NCI-H82 treated with DMSO at 0.1 percent for 48 hours (cell line): ENCODE measurements at regions not wholly inside any gene's neighbourhood (a gene's known extent, or its start where the extent isn't known, plus 50 kb on each side); places are given as distances from the start of the nearest gene placed in this dataset.

Source experiments
- DNase-seq: peaks from one replicate; lab custom pipeline; 2025; ENCODE audit not compliant: unreplicated experiment; lab: John Stamatoyannopoulos, UW

DNA sequence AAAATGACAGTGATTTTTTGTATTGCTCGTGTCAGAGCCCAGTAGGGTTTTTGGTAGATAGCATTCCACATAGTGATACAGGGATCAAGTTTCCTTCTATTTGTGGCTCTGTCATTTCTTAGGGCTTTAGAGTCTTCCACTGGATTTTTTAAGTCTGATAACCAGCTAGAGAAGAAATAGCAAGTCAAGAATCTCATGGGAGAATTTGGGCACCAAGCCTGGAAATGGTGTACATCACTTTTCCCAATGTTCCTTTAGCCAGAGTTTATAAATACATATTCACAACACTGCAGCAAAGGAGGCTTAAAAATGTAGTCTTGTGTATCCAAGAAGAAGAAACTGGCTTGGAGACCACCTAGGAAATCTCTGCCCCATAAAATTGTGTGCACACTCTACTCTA lies 647.1 kb upstream of the KLF4 start:
- no peak for DNase-seq

DNA sequence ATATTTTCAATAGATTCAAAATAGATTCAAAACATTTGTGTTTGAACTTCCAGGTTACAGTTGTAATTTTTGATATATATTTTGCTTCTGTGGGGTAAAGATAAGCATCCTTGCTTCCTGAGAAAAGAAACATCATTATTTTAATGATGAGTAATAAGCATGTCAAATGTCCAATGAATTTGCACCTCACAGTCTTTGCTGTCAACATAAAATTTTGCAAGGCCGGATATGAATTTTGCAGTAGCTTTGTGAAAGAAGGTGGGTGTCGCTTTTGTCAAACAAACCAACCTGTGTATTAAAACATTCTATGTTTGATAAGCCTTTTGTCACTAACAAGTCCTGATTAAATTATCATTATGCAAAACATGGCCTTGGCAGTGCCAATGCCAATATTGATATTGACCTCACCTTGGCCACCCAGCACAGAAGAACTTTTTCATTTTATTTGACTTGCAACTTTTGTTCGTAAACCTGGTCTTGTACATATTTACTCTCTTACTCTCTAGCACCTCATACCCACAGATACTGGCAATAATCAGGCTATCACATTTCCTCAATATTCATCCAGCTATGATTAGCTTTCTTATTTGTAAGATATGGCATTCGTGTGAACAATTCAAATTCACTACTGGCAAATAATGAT lies 645.0 kb upstream of the KLF4 start:
- no peak for DNase-seq

DNA sequence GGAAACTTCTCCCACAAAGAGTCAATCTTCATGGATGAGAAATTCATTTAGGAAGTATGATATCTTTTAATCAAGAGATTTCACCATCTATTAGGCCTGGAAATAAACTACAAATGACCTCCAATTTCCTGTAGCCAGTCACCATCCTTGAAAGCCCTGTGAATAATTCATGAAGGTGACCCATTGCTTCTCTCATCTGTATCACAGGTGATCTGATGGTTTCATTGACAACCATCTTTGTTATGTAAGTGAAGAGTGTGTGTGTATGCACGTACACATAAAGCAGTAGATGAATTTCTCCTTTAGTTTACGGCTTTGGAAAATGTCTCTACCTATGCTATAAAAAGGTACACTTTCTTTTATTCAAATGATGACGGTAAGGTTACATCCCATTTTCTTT lies 644.1 kb upstream of the KLF4 start:
- no peak for DNase-seq

DNA sequence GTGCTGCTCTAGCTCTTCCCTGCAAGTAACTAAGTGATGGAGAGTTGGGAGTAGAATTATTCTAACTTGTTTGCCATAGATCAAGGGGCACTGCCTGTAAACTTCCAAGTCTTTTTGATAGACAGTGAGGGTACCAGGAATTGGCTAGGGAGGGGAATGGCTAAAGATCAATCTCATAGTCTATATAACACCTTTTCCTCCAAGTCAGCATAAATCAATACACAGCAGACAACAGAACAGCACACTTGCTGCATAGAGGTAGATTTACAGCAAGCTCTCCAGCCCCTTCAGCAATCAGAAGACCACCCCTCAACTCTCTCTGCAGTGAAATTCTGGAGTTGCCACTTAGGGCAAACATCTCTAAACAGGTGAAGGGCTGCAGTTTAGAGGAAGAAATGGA lies 643.5 kb upstream of the KLF4 start:
- DNase-seq: no peak

DNA sequence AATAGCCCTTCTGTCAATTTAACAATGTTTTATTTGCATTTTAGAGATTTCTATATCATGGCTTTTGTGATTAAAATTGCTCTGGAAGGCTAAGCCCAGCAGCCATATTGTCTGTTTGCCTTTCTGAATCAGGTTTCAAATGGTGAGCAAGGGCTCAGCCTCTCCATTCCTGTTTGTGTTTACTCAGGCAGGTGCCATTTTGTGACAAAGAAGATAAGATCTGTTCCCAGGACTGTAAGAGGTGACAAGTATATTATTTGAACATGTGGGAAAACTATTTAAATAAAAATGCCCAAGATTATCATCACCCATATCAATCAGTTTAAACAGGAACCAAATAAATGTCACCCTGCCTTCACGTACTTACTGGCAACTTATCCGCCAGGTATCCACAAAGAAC lies 641.3 kb upstream of the KLF4 start:
- no peak for DNase-seq

DNA sequence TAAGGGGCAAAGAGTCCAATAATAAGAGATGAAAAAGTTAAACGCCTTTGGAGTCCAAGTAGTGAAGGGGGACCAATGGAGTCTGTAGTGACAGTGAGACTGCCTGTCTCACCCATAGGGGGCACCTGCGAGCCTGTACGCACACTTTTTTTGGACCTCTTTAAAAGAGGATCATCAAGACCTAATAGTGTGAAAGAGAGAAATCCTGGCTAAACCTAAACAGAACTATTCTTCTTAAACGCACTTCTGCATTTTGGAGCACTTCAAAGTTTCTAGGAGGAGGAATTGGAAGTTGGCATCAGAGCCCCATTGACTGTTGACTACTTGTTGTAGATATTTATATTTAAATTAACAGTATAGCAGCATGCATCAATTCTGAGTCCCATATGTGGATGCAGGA lies 636.1 kb upstream of the KLF4 start:
- DNase-seq: no peak

DNA sequence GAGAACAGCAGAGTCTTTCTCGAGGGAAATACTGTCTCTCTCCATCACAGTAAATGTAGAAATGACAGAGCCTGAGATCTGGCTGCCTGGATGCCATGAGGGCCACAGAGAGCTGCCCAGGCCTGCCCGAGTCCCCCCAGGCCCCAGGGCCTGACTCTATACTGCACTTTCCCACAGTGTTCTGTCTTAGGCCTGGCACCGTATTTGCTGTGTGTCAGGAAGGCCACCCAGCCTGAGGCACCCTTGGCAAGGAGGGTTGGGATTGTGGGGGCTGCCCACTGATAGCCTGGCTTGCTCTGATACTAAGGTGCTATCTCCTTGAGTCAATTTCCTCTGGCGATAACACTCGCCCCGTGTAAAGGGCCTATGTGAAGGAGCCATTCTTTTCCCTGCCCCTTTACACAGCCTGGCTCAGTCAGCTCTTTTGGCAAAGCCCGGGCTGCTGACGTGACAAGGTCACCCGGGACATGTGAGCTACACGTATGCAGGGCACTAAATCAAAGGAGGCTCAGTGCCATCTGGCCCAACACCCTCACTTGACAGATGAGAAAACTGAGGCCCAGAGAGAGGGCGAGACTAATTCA lies 630.1 kb upstream of the KLF4 start:
- DNase-seq: no peak

DNA sequence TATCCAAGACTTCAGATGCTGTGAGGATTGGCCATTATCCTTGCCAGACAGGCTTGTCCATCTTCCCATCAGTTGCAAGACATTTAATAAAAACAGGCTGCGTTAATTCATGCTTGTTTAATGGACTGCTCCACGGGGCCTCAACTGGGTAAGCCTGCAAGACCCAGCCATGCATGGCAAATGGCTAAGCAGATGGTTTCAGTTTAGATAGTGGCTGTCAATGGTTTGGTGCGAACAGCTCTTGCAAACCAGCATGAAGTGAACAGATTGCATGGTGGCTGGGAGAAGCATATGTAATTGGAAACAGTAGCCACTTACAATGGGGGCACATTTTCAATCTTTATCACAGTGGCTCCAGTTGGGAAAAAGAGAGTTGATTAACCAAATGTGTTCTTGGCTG lies 628.2 kb upstream of the KLF4 start:
- DNase-seq: no peak

DNA sequence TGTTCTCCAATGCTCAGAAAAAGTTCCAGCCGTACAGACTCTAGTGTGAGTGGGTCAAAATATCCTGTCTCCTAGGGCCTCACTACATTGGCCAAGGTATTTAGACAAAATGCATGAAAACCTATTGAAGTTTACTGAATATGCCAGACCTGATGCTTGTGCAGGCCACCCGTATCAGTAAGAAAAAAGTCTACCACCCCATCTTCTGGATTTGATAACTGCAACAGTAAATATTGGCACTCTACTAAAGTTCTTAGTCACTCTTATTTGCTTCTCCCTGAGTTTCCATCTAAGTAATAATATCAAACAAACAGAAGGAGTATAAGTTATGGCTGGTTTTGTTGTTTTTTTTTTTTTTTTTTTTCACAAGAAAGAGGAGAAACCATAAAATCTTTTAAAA lies 627.7 kb upstream of the KLF4 start:
- no peak for DNase-seq

DNA sequence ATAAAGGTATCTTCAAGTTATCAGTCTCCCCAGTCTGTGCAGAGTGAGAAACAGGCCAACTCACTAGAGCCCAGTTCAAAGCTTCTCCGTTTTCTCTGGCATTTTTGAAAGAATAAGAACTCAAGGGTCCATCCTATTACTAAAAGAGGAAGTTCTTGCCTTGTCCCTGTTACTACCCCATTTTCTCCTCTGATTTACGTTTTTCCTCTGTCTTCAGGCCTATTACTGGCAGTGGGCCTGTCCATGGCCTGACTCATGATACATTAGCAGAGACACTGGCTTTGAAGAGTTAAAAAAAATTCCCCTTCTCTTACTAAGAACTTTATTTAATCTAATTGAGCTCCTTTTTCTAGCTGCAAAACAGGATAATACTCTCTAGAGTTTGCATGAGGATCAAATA lies 624.0 kb upstream of the KLF4 start:
- DNase-seq: no peak

DNA sequence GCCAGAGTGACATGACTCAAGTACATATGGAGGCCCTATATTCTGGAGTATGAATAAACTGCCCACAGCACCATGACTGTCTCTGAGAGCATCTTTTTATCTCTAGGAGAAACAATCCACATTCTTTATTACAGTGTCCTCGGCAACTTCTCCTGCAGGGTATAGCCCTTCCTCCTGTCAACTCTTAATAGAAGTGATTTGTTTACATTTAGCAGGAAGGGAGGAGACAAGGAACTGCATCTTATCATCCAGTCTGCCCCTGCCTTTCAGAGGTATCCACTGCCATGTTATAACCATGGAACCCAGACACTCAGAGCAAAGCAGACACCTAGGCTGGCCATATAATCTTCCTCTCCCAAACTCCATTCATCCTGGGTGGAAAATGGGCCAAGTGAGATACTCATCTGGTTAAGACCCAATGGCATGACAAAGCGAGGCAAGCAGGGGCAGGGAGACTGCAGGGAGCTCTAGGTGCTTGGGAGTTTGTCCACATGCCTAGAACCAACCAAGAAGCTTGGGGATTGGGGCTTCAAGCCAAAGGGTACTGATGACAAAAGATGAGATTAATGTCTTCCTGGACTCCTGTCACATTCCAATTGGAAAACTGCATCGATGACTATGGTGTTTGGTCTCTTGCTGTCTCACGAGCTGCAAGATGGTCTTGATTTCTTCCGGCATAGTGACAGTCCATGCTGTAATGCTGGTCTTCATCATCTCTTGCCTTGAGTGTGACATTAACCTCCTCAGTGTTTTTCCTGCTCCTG lies 620.5 kb upstream of the KLF4 start:
- DNase-seq: no peak

DNA sequence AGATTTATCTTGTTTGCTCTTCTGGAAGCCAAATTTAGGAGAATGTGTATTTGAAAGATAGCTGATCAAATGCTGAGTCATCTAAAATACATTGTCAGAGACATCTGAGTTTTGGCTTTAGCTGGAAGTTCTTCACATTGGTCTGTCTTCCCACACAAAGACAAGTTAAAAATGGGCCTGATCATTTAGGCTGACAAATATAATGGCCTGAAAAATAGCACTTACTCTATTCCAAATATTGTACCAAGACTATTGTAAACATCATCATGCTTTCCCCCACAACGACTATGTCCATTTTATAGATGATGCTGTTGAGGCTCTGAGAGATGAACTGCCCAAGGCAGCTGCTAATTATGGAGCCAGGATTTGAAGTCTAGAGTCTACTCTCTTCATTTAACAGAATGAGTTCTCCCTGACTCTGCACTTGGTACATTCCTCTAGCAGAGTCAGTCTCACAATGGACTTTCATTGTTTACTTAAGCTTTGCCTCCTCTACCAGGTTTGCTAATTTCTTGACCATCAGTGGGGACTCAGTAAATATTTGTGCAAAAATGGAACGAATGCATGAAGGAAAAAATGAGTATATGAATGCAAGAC lies 619.4 kb upstream of the KLF4 start:
- DNase-seq: no peak

DNA sequence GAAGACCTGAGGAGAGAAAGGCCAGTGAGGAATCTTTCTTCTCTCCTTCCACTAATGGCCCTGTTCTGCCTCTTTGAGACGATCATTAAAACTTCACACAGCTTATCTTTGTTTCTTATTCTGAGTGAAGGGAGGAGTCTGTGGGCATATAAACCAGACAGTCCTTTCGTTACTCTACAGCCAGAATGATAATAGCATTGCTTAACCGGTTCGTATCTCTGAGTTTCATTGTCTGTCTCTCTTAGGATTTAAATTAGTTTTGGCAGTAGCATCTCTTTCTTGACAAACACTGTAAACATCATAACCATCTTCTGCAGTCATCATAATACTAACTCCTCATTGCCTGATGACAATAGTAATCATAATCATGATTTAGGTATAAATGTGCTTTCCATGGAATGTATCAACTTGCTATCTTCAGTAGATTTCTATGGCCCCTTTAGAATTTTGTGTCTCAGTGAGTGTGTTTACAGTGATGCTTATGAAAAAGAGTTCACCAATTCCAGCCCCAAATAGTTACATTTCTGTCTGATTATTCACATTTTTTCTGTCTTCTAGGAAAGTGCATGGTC lies 618.8 kb upstream of the KLF4 start:
- DNase-seq: no peak

DNA sequence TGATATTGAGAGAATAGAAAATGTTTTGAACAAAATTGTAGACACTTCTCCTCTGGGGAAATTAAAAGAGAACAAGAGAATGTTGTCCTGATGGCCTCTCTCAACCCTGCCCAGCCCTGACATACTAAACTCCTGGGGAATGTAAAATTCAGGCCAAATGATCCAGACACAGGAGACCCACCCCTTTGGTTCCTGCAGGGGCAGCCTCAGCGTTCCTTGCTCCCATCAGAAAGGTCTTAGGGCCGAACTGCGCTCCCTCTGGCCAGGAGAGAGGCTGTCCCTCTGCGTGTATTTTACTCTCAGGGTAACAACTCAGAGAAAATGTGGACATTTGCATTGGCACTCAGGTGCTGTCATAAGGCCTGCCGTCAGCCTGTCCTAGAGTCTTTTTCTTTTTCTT lies 616.3 kb upstream of the KLF4 start:
- no peak for DNase-seq

DNA sequence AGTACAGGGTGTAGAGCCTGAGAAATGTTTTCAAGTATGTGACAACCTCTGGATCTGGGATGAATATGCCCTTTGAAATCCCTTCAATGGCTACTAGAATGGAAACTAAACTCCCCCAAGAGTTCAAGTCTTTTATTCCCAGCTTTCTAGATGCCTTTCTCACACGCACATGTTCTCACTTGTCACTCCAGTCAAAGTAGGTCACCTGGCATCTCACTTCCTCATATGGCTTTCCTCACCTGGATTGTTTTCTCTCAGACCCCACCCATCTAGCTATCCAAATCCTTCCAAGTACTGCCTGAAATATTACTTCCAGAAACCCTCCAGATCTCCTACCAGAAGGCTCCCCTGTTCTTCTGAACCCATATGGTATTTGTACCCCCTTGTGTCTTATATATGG lies 615.4 kb upstream of the KLF4 start:
- DNase-seq: no peak

DNA sequence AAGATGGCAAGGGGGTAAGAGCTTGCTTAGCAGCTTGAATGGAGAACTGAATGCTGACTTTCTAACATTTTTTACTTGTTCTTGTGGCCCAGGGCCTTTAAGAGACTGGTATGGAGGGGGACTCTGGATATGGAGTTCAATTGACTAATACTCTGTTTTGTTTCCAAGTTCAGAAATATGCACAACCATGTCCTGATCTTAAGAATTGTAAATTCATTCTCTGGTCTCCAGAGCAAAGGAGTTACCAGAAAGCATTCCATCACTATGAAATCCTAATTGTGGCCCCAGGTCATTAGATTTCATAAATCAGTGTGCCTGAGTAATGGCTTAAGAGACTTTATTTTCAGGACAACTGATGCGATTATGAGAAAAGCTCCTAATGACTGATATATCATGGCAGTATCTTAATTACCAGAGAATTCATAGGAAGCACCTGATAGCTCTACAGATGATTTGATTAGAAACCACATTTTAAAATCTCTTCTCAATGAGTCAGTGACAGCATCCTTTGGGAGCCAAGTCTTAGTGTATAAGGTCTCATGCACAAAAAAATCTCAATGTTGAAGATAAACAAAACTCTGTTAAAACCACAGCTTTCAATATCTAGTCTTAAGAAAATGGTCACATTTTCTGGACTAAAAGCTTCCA lies 613.6 kb upstream of the KLF4 start:
- no peak for DNase-seq

DNA sequence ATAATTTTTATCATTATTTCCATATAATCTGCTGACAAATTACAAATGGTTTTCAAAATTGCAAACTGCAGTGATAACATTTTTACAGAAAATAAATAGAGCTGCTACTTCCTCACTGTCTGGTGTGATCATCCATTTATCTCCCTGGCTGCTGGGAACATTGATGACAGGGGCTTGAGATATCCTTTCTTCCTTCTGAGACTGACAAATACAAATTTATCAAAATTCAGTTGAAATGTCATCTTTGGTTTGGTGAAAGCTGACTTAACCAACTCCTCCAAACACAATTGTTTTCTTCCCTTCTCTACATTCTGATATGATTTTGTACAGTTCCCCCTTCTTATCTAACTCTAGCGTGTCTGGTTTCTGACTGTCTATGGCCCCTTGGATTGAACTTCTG lies 611.8 kb upstream of the KLF4 start:
- DNase-seq: no peak

DNA sequence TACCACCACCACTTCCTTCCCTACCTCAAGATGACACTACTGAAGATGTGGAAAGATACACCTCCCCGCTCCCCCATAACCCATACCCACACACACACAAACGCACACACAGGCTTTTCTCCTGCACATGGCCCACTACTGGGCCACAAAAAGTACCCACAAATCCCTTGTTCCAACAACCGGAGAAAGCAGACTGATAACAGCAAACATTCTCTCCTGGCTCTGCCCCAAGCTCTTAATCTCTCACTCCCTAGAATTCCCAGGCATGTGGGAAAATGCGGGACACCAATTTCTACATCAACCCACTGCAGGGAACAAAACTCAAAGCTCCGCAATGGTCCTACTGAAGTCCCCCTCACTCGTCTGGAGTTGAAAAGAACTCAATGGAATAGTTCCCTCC lies 611.0 kb upstream of the KLF4 start:
- no peak for DNase-seq

DNA sequence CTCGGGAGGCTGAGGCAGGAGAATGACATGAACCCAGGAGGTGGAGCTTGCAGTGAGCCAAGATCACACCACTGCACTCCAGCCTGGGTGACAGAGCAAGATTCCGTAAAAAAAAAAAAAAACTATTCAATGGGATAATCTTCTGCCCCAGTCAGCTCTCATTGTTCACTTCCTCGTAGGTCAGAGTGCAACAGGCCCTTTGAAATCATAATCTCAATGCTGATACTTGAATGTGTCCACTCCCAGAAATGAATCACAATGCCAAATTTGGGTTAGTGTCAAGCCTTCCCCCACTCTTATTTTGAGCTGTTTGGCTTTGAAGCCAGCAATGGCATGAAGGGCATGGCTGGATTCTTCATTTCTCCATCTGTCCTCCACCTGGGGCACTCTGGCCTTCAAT lies 610.3 kb upstream of the KLF4 start:
- no peak for DNase-seq

DNA sequence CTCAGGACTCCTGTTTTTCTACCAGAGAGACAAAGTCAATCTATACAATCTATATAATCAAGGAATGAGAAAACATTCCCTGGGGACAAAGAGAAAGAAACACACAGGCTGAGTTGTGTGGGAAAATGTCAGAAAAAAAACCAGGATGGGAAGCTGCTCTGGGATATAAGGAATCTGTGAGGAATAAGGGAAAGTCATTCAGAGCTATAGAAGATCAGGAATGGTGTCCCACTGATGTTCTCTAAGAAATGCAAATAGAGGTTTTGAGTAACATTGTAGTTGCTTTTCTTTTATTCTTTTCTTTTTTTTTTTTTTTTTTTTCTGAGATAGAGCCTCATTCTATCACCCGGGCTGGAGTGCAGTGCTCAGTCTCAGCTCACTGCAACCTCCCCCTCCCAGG lies 605.9 kb upstream of the KLF4 start:
- DNase-seq: no peak

DNA sequence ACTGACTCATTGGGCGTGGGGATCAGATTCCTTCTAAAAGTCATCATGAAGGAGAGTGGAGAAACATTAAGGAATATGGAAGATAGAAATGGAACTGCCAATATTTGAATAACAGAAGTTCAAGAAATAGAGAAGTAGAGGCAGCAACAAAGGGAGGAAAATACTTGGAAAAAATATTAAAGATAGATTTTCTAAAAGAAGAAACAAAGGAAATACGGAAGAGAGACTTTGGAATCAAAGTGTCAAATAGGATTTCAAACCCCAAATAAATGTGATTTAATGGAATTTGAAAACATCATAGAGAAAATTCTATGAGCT lies 605.1 kb upstream of the KLF4 start:
- DNase-seq: no peak
